ENCODE measurements at regions not wholly inside any gene's neighbourhood (a gene's known extent, or its start where the extent isn't known, plus 50 kb on each side); places are given as distances from the start of the nearest gene placed in this dataset.

- Mint-ChIP-seq H3K9me3 (no peaks in the 10 kb centered on the region), H3K4me3 (peak overlapping the region; percentile 1), H3K36me3 (ENCODE audit: low read depth) (no peaks in the 10 kb centered on the region), H3K4me1 (ENCODE audit: low read depth) (peaks cover 62% of the 10 kb centered on the region), H3K27me3 (no peaks in the 10 kb centered on the region), H3K27ac (peak overlapping the region; percentile 37)
These were observed 72.4 kb upstream of the YWHAQ start for GRCh38 chr2:9703085-9703678.

- Mint-ChIP-seq H3K9me3 (no peaks in the 10 kb centered on the region), H3K27ac (peak overlapping the region; percentile 37), H3K4me1 (ENCODE audit: low read depth) (peaks cover 64% of the 10 kb centered on the region), H3K4me3 (no peak overlapping the region), H3K27me3 (no peaks in the 10 kb centered on the region), H3K36me3 (ENCODE audit: low read depth) (no peaks in the 10 kb centered on the region)
These were observed 73.0 kb upstream of the YWHAQ start for GRCh38 chr2:9703701-9704221.

- Mint-ChIP-seq H3K27me3 (no peaks in the 10 kb centered on the region), H3K4me3 (no peak overlapping the region), H3K9me3 (no peaks in the 10 kb centered on the region), H3K36me3 (ENCODE audit: low read depth) (no peaks in the 10 kb centered on the region), H3K4me1 (ENCODE audit: low read depth) (peaks cover 66% of the 10 kb centered on the region), H3K27ac (peak overlapping the region; percentile 71)
These were observed 73.8 kb upstream of the YWHAQ start for GRCh38 chr2:9704600-9704999.

GRCh38 chr2:9705196-9705595 is 74.4 kb upstream of the YWHAQ start:
- Mint-ChIP-seq H3K4me1 (ENCODE audit: low read depth) (peaks cover 66% of the 10 kb centered on the region), H3K27ac (no peak overlapping the region), H3K9me3 (no peaks in the 10 kb centered on the region), H3K27me3 (no peaks in the 10 kb centered on the region), H3K36me3 (ENCODE audit: low read depth) (no peaks in the 10 kb centered on the region), H3K4me3 (no peak overlapping the region)

- H3K9me3 Mint-ChIP-seq = no peaks in the 10 kb centered on the region
- H3K4me3 Mint-ChIP-seq = no peak overlapping the region
- no peaks in the 10 kb centered on the region for H3K36me3 Mint-ChIP-seq (ENCODE audit: low read depth)
- peaks cover 70% of the 10 kb centered on the region for H3K4me1 Mint-ChIP-seq (ENCODE audit: low read depth)
- H3K27me3 Mint-ChIP-seq = no peaks in the 10 kb centered on the region
- H3K27ac Mint-ChIP-seq = no peak overlapping the region
These were observed 76.2 kb upstream of the YWHAQ start for GRCh38 chr2:9707008-9707407.

- H3K36me3 Mint-ChIP-seq (ENCODE audit: low read depth) = no peaks in the 10 kb centered on the region
- no peaks in the 10 kb centered on the region for H3K27me3 Mint-ChIP-seq
- H3K27ac Mint-ChIP-seq = no peak overlapping the region
- peaks cover 70% of the 10 kb centered on the region for H3K4me1 Mint-ChIP-seq (ENCODE audit: low read depth)
- no peak overlapping the region for H3K4me3 Mint-ChIP-seq
- no peaks in the 10 kb centered on the region for H3K9me3 Mint-ChIP-seq
These were observed 76.9 kb upstream of the YWHAQ start for GRCh38 chr2:9707611-9708160.

- Mint-ChIP-seq H3K27me3 (no peaks in the 10 kb centered on the region), H3K36me3 (ENCODE audit: low read depth) (no peaks in the 10 kb centered on the region), H3K4me3 (no peak overlapping the region), H3K4me1 (ENCODE audit: low read depth) (peaks cover 60% of the 10 kb centered on the region), H3K9me3 (no peaks in the 10 kb centered on the region), H3K27ac (peak overlapping the region; percentile 72)
These were observed 78.1 kb upstream of the YWHAQ start for GRCh38 chr2:9708683-9709538.

- H3K9me3 Mint-ChIP-seq = no peaks in the 10 kb centered on the region
- no peak overlapping the region for H3K4me3 Mint-ChIP-seq
- H3K27ac Mint-ChIP-seq = no peak overlapping the region
- no peaks in the 10 kb centered on the region for H3K36me3 Mint-ChIP-seq (ENCODE audit: low read depth)
- H3K4me1 Mint-ChIP-seq (ENCODE audit: low read depth) = peaks cover 54% of the 10 kb centered on the region
- no peaks in the 10 kb centered on the region for H3K27me3 Mint-ChIP-seq
These were observed 78.9 kb upstream of the YWHAQ start for GRCh38 chr2:9709539-9710285.

- H3K4me3 Mint-ChIP-seq = no peak overlapping the region
- no peaks in the 10 kb centered on the region for H3K27me3 Mint-ChIP-seq
- H3K9me3 Mint-ChIP-seq = no peaks in the 10 kb centered on the region
- no peak overlapping the region for H3K27ac Mint-ChIP-seq
- no peaks in the 10 kb centered on the region for H3K36me3 Mint-ChIP-seq (ENCODE audit: low read depth)
- peaks cover 48% of the 10 kb centered on the region for H3K4me1 Mint-ChIP-seq (ENCODE audit: low read depth)
These were observed 79.5 kb upstream of the YWHAQ start for GRCh38 chr2:9710311-9710710.

GRCh38 chr2:9712263-9712662 is 81.5 kb upstream of the YWHAQ start:
- no peak overlapping the region for H3K27ac Mint-ChIP-seq
- H3K36me3 Mint-ChIP-seq (ENCODE audit: low read depth) = no peaks in the 10 kb centered on the region
- no peak overlapping the region for H3K4me3 Mint-ChIP-seq
- no peaks in the 10 kb centered on the region for H3K9me3 Mint-ChIP-seq
- H3K4me1 Mint-ChIP-seq (ENCODE audit: low read depth) = peaks cover 39% of the 10 kb centered on the region
- H3K27me3 Mint-ChIP-seq = no peaks in the 10 kb centered on the region

- H3K27me3 Mint-ChIP-seq = no peaks in the 10 kb centered on the region
- H3K27ac Mint-ChIP-seq = no peak overlapping the region
- H3K4me3 Mint-ChIP-seq = no peak overlapping the region
- H3K9me3 Mint-ChIP-seq = no peaks in the 10 kb centered on the region
- H3K36me3 Mint-ChIP-seq (ENCODE audit: low read depth) = no peaks in the 10 kb centered on the region
- peaks cover 19% of the 10 kb centered on the region for H3K4me1 Mint-ChIP-seq (ENCODE audit: low read depth)
These were observed 83.9 kb upstream of the YWHAQ start for GRCh38 chr2:9714630-9715214.

- Mint-ChIP-seq H3K4me1 (ENCODE audit: low read depth) (peaks cover 13% of the 10 kb centered on the region), H3K9me3 (no peaks in the 10 kb centered on the region), H3K27me3 (no peaks in the 10 kb centered on the region), H3K4me3 (no peak overlapping the region), H3K36me3 (ENCODE audit: low read depth) (no peaks in the 10 kb centered on the region), H3K27ac (no peak overlapping the region)
These were observed 84.4 kb upstream of the YWHAQ start for GRCh38 chr2:9715238-9715637.

GRCh38 chr2:9717886-9718451 is 87.2 kb upstream of the YWHAQ start:
- no peaks in the 10 kb centered on the region for H3K9me3 Mint-ChIP-seq
- no peaks in the 10 kb centered on the region for H3K36me3 Mint-ChIP-seq (ENCODE audit: low read depth)
- H3K27me3 Mint-ChIP-seq = no peaks in the 10 kb centered on the region
- H3K4me1 Mint-ChIP-seq (ENCODE audit: low read depth) = no peaks in the 10 kb centered on the region
- no peak overlapping the region for H3K4me3 Mint-ChIP-seq
- no peak overlapping the region for H3K27ac Mint-ChIP-seq

GRCh38 chr2:9720352-9721093 is 89.7 kb upstream of the YWHAQ start:
- Mint-ChIP-seq H3K27ac (no peak overlapping the region), H3K27me3 (no peaks in the 10 kb centered on the region), H3K9me3 (no peaks in the 10 kb centered on the region), H3K4me1 (ENCODE audit: low read depth) (no peaks in the 10 kb centered on the region), H3K4me3 (no peak overlapping the region), H3K36me3 (ENCODE audit: low read depth) (no peaks in the 10 kb centered on the region)
